AG08396 (cell line): ENCODE measurements at regions not wholly inside any gene's neighbourhood (a gene's known extent, or its start where the extent isn't known, plus 50 kb on each side); places are given as distances from the start of the nearest gene placed in this dataset.

ENCODE experiments used
- DNase-seq: peaks from one replicate; pipeline ENCODE4 v3.0.0; 2012; ENCODE audit warnings: low spot score, mixed read lengths

- no peak for DNase-seq
Observed at GRCh38 chr2:3062476-3063260, 314.9 kb downstream of the EIPR1 start.

DNA sequence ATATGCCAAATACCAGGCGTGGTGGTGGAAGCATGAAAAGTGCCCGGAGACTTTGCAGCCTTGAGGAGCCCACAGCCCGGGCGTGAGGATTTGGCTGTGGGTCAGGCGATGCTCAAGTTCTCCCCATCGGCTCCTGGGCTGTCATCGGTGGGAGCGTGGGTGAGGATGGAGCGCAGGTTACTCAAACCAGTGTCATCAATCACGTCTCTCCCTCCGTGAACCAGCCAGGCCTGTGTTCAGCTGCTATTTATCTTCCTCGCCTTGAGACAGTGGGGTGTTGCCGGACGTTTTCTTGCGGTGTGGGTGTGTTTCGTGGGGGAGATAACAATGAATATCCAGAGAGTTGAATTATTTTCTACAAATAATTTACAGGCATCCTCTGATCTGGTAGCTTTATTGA is 317.6 kb downstream of the EIPR1 start:
- DNase-seq: no peak

DNA sequence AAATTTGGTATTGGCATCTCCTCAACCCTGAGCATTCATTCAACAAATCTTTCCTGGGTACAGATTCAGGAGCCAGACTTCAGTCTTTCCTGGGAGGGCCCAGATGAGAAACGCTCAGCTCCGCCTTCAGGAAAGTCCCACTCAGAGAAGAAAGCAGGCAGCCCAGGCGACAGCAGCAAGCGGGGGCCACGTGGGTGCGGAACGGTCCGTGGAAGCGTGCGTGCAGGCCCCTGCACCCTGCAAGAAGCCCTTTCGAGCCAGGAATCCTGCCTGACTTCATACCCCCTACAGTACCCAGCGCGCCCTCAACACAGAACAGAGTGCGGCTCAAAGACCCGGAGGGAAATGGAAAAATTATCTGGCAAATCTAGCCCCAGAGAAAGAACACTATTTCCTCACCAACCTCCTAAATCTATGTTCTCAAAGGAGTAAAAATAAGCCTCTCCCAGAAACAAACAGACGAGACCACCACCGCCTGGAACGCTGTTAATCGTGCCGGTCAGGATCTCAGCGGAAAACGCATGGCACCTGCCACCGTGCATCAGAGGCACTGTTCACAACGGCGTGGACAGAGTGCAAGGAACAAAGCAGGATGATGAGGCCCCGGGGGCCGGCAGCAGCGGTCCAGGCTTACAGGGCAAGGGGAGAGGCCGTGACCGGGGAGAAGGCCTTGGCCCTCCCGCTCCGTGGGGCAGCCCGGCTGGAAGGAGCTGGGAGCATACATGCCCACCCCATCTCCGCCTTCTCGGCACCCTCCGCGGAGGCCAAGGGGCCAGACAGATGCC is 318.3 kb downstream of the EIPR1 start:
- DNase-seq: no peak

DNA sequence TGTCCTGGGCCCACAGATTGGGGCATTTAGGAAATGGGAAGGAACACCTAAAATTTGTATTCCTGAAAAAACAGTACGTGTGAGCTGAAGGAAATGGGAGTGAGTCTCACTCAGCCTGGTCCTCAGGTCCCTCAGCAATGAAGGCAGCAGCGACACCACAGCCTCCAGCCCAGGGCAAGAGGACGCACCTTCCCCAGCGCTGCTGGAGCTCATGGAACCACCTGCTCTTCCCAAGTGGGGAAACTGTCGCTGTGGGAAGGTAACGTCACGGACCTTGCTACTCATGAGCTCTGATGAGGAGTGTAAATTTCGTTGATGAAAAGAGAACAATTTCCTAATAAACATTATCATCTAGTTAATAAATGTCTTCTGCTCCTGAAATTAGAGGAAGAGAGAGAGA is 323.6 kb downstream of the EIPR1 start:
- no peak for DNase-seq

GRCh38 chr2:3051266-3051665 is 326.4 kb downstream of the EIPR1 start:
- DNase-seq: no peak

GRCh38 chr2:3046170-3046865 is 331.3 kb downstream of the EIPR1 start:
- no peak for DNase-seq

GRCh38 chr2:3045318-3045921 is 332.2 kb downstream of the EIPR1 start:
- no peak for DNase-seq

- DNase-seq: no peak
Observed at GRCh38 chr2:3044587-3045317, 332.9 kb downstream of the EIPR1 start.

- DNase-seq: no peak
Observed at GRCh38 chr2:3043726-3044125, 333.9 kb downstream of the EIPR1 start.

GRCh38 chr2:3042601-3043585 is 334.7 kb downstream of the EIPR1 start:
- no peak for DNase-seq

DNA sequence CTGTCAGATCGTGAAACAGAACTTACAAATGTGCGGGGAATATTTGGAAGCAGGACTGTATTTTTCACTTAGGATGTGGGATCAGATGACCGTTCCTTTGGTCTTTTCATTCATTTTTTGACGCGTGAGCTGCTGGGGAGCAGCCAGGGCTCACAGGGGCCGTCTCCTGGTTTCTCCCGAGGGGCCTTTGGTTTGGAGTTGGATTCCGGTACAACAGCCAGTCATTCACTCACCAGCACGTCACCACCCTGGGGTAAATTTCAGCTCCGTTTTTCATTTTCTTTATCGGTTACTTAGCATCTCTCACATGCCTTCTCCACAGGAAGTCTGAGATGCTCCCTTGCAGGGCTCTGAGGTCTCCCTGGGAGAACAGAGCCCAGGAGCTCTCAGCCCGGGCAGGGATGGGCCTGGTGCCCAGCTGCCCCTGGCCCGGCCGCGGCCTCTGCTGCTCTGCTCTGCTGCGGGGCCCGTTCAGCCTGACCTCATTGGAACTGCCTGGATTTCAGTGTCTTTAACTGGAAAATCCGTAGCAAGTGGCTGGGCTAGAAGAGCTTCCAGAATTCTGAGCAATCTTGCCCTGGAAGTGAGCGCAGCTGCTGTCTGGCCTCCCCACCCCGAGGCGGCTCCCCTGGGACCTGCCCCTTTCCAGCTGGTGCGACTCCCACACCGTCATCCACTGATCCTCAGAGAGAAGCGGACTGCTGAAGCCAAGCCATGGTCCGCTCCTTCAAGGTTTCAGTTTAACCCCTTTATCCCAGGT is 335.6 kb downstream of the EIPR1 start:
- DNase-seq: no peak

- no peak for DNase-seq
Observed at GRCh38 chr2:3041246-3041645, 336.4 kb downstream of the EIPR1 start.

GRCh38 chr2:3040496-3041140 is 337.0 kb downstream of the EIPR1 start:
- DNase-seq: no peak

GRCh38 chr2:3040066-3040428 is 337.6 kb downstream of the EIPR1 start:
- DNase-seq: no peak

- no peak for DNase-seq
Observed at GRCh38 chr2:3039188-3040065, 338.2 kb downstream of the EIPR1 start.

- DNase-seq: no peak
Observed at GRCh38 chr2:3038636-3039035, 339.0 kb downstream of the EIPR1 start.

DNA sequence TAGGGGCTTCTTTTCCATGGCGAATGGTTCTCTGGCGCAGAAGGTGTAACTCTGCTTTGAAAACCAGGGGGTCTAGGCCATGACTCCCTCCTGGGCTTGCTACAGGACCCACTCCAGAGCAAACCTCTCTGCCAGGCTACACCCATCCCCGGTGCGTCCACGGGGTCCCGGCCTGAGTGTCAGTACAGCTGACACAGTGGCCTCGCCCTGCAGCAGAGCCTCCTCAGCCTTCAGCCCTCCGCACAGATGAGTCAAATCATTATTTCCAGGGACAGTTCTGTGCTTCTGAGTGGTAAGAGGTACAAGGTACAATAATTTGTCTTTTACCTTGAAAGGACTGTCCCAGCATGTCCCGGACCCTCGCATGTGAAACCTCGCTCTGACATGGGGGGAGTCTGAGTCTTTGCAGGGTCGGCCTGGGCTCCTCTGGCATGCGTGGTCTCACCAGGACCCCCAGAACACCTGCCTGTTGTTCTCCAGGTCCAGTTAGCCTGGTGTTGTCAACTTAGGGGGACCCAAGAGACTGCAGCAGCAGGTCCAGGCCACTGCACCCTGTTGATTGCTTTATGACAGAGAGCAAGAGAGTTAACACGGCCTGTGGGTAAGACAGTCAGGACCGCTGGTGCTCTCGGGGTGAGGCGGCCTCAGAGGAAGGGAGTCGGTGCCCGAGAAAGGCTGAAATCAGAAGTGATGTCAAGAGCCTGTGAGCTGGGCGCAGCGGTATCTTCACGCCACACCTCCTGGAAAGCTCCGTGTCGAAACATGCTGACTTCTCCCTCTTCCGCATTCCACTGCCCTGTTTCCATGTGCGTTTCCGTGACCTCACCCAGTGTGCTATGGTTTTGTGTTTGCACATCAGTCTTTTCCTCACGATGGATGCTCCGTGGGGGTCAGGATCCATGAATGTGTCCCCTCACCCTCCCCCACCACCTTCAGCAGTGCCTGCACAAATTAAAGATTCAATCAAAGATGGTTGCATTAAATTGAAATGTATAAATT is 340.1 kb downstream of the EIPR1 start:
- DNase-seq: no peak
